CD4-positive, alpha-beta memory T cell (primary cell): ENCODE measurements at regions not wholly inside any gene's neighbourhood (a gene's known extent, or its start where the extent isn't known, plus 50 kb on each side); places are given as distances from the start of the nearest gene placed in this dataset.
"Not testable (repeated sequence)": the region's sequence is repeated elsewhere in the genome, so short reads cannot be mapped to it uniquely, and the experiment has no call there.

Experiments
- CTCF ChIA-PET: fragments of 350-600 bp; sonication (Branson Sonifier 250); formaldehyde crosslinking; loops from one replicate; lab custom pipeline; 2021; ENCODE audit warnings: inconsistent platforms; ENCODE audit not compliant: partially characterized antibody; lab: Charles Lee
- POLR2A ChIA-PET: fragments of 350-600 bp; sonication (Branson Sonifier 250); formaldehyde crosslinking; loops from one replicate; lab custom pipeline; 2021; ENCODE audit not compliant: partially characterized antibody; lab: Charles Lee
- DNase-seq, 5 donors: peaks; one replicate each; pipeline versions ENCODE4 v3.0.0 to v3.0.0-alpha.2; 2020 to 2022; ENCODE audit warnings: mixed read lengths in 1 of 5
- H3K27ac ChIP-seq: one replicate; pipeline ENCODE4 v1.7.0; 2013; ENCODE audit warnings: low read depth, low read length
- H3K27me3 ChIP-seq: 2 replicates; pipeline ENCODE4 v1.7.0; 2013; ENCODE audit warnings: mild to moderate bottlenecking, low read length, moderate library complexity; ENCODE audit not compliant: insufficient read depth
- H3K36me3 ChIP-seq: 2 replicates; pipeline ENCODE4 v1.7.0; 2013; ENCODE audit warnings: mild to moderate bottlenecking, low read length, moderate library complexity; ENCODE audit not compliant: insufficient read depth
- H3K4me1 ChIP-seq: 2 replicates; pipeline ENCODE4 v1.7.0; 2013; ENCODE audit warnings: mild to moderate bottlenecking, low read length, moderate library complexity; ENCODE audit not compliant: insufficient read depth
- H3K4me3 ChIP-seq, 2 donors: one replicate each; pipeline ENCODE4 v1.7.0; 2013; ENCODE audit warnings: low read length in 2 of 2, mild to moderate bottlenecking in 1 of 2
- H3K9me3 ChIP-seq, 2 donors: one replicate each; pipeline ENCODE4 v1.7.0; 2013; ENCODE audit warnings: low read length in 2 of 2, control low read depth in 1 of 2; ENCODE audit not compliant: control insufficient read depth in 1 of 2
- H3K27ac Mint-ChIP-seq, 7 donors: one replicate each; pipeline ENCODE4 v1.8.0; 2020 to 2021; ENCODE audit warnings: mixed read lengths in 7 of 7, mild to moderate bottlenecking in 6 of 7, inconsistent platforms in 3 of 7, moderate library complexity in 3 of 7
- H3K27me3 Mint-ChIP-seq, 2 donors: one replicate each; pipeline ENCODE4 v1.8.0; 2020 to 2021; ENCODE audit warnings: mixed read lengths in 2 of 2
- H3K36me3 Mint-ChIP-seq, 2 donors: one replicate each; pipeline ENCODE4 v1.8.0; 2020 to 2021; ENCODE audit warnings: mixed read lengths in 2 of 2, inconsistent platforms in 1 of 2, mild to moderate bottlenecking in 1 of 2
- H3K4me1 Mint-ChIP-seq, 4 donors: one replicate each; pipeline ENCODE4 v1.8.0; 2020 to 2021; ENCODE audit warnings: mixed read lengths in 4 of 4, mild to moderate bottlenecking in 1 of 4
- H3K4me3 Mint-ChIP-seq, 8 donors: one replicate each; pipeline ENCODE4 v1.8.0; 2020 to 2021; ENCODE audit warnings: mixed read lengths in 8 of 8, mild to moderate bottlenecking in 7 of 8, moderate library complexity in 6 of 8, inconsistent platforms in 3 of 8
- H3K9me3 Mint-ChIP-seq, 8 donors: one replicate each; pipeline ENCODE4 v1.8.0; 2020 to 2021; ENCODE audit warnings: mixed read lengths in 8 of 8, mild to moderate bottlenecking in 5 of 8, inconsistent platforms in 3 of 8, moderate library complexity in 1 of 8
- intact Hi-C: fragments of 100-400 bp; cut with micrococcal nuclease; formaldehyde crosslinking; loops from one replicate; pipeline ENCODE4 v1.15.1; 2023

DNA sequence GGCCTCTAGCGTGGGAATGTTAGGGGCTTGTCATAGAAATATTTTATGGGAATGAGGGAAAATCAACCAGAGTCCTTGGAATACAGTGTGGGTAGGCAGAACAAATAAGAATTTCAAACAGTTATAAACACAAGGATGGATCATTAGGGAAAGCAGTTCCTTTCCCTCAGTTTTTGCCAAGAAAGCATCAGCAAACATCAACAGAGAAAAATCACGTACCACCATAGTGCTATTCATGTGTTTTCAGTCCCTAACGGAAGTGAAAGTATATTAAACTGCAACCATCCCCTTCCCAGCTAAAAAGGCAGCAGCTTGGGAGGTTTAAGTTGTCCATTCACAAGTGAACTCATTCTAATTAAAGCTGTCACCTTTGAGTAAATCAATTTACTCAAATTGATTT lies 334.4 kb upstream of the PCDH18 start:
- H3K4me3 ChIP-seq = no peak overlapping the region
- POLR2A ChIA-PET = no interaction called here
- Mint-ChIP-seq H3K27ac (no peak overlapping the region), H3K27me3 (no peaks in the 10 kb centered on the region), H3K9me3 (peaks cover 0 to 10% (median 4%) of the 10 kb centered on the region in 8 donors), H3K4me1 (no peaks in the 10 kb centered on the region), H3K36me3 (no peaks in the 10 kb centered on the region), H3K4me3 (no peak overlapping the region)
- CTCF ChIA-PET = no interaction called here
- no peaks in the 10 kb centered on the region for H3K36me3 ChIP-seq
- no peak for DNase-seq
- no peaks in the 10 kb centered on the region for H3K27me3 ChIP-seq
- no peaks in the 10 kb centered on the region for H3K4me1 ChIP-seq
- H3K27ac ChIP-seq = no peak overlapping the region
- intact Hi-C loops = no loop called here
- H3K9me3 ChIP-seq = no peaks in the 10 kb centered on the region

DNA sequence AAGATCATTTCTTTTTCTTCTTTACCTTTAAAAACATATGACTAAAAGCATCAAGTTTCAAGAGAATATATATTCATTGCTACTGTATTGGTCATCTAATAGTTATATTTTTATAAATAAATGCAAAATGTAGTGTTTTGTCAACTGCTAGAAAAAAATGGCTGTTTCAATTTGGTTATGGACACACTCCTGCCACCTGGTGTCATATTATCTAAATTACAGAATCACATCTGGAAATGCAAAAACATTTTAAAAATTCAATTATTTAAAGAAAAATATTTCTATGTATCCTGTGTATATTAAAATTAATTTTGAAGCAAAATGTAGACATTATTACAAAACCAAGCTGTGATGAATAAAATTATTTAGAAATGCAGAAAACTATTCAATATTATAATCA lies 329.4 kb upstream of the PCDH18 start:
- intact Hi-C loops = no loop called here
- no peak for DNase-seq
- Histone ChIP-seq H3K27ac (no peak overlapping the region), H3K36me3 (no peaks in the 10 kb centered on the region), H3K4me1 (no peaks in the 10 kb centered on the region), H3K27me3 (no peaks in the 10 kb centered on the region), H3K4me3 (no peak overlapping the region), H3K9me3 (no peaks in the 10 kb centered on the region)
- POLR2A ChIA-PET = no interaction called here
- CTCF ChIA-PET = no interaction called here
- peaks cover 0 to 5% (median 2%) of the 10 kb centered on the region in 8 donors for H3K9me3 Mint-ChIP-seq
- no peak overlapping the region for H3K4me3 Mint-ChIP-seq
- no peaks in the 10 kb centered on the region for H3K36me3 Mint-ChIP-seq
- H3K27ac Mint-ChIP-seq = no peak overlapping the region
- H3K4me1 Mint-ChIP-seq = no peaks in the 10 kb centered on the region
- H3K27me3 Mint-ChIP-seq = no peaks in the 10 kb centered on the region

DNA sequence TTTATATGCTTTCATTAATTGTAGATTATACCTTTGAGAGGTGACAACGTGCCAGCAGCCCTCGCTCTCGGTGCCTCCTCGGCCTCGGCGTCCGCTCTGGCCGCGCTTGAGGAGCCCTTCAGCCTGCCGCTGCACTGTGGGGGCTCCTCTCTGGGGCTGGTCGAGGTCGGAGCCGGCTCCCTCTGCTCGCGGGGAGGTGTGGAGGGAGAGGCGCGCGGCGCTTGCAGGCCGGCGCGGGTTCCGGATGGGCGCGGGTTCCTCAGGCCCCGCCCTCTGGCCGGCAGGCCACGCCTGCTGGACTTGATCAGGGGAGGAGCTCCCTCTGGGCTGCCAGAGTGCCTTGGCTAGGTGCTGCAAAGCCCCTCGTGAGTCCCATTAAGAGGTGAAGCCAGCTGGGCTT lies 321.1 kb upstream of the PCDH18 start:
- H3K4me1 ChIP-seq = no peaks in the 10 kb centered on the region
- H3K27ac ChIP-seq = no peak overlapping the region
- peaks cover 0 to 21% (median 13%) of the 10 kb centered on the region in 8 donors for H3K9me3 Mint-ChIP-seq
- H3K9me3 ChIP-seq = peaks cover 0 to 4% of the 10 kb centered on the region in 2 donors
- peak in 1 of 5 donors; percentile 27 for DNase-seq
- intact Hi-C loops = no loop called here
- H3K4me3 ChIP-seq = no peak overlapping the region
- H3K4me1 Mint-ChIP-seq = no peaks in the 10 kb centered on the region
- H3K36me3 Mint-ChIP-seq = no peaks in the 10 kb centered on the region
- H3K27ac Mint-ChIP-seq = no peak overlapping the region
- POLR2A ChIA-PET = no interaction called here
- no peak overlapping the region for H3K4me3 Mint-ChIP-seq
- no peaks in the 10 kb centered on the region for H3K36me3 ChIP-seq
- H3K27me3 Mint-ChIP-seq = no peaks in the 10 kb centered on the region
- no peaks in the 10 kb centered on the region for H3K27me3 ChIP-seq
- CTCF ChIA-PET = no interaction called here

DNA sequence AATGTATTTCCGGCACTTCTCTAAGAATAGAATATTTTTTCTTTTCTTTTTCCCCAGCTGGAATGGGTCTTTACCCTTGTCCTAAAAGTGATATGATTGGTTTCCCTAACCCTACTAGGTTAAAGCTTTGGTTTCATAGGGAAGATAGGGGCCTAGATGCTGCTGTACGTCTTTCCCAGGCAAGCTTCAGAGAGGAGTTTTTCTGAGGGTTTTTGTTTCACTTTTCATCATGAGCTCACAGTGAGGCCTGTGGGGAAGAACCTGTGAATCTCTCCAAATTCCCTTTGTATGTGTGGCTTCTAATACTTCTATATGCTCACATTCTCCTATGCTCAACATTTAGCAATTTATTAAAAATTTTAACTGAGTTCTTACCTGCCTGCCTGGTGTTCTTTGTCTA lies 320.0 kb upstream of the PCDH18 start:
- H3K4me3 Mint-ChIP-seq = no peak overlapping the region
- intact Hi-C loops = no loop called here
- H3K27ac Mint-ChIP-seq = no peak overlapping the region
- no peak overlapping the region for H3K27ac ChIP-seq
- no peaks in the 10 kb centered on the region for H3K36me3 ChIP-seq
- peaks cover 1 to 21% (median 13%) of the 10 kb centered on the region in 8 donors for H3K9me3 Mint-ChIP-seq
- H3K9me3 ChIP-seq = peaks cover 0 to 4% of the 10 kb centered on the region in 2 donors
- H3K4me1 Mint-ChIP-seq = no peaks in the 10 kb centered on the region
- DNase-seq = no peak
- ChIA-PET CTCF (no interaction called here), POLR2A (no interaction called here)
- no peaks in the 10 kb centered on the region for H3K4me1 ChIP-seq
- H3K27me3 Mint-ChIP-seq = no peaks in the 10 kb centered on the region
- no peaks in the 10 kb centered on the region for H3K36me3 Mint-ChIP-seq
- no peak overlapping the region for H3K4me3 ChIP-seq
- no peaks in the 10 kb centered on the region for H3K27me3 ChIP-seq

DNA sequence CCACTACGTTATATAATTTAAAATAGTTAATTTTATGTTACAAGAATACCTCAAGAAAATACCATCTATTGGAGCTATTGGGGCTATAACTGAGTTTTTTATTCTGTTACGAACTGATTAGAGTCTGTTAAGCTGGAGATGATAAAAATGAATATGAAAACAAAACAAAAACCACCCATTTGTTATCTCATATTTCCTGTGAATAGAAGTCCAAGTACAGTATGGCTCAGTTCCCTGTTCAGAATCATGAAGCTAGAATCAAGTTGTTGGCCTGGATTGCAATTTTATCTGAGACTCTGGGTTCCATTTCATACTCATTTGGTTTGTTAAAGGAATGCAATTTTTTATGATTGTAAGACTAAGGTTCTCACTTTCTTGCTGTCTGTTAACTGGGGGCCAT lies 319.1 kb upstream of the PCDH18 start:
- Mint-ChIP-seq H3K27ac (no peak overlapping the region), H3K27me3 (no peaks in the 10 kb centered on the region), H3K36me3 (no peaks in the 10 kb centered on the region), H3K4me1 (no peaks in the 10 kb centered on the region), H3K4me3 (no peak overlapping the region), H3K9me3 (peaks cover 3 to 22% (median 16%) of the 10 kb centered on the region in 8 donors)
- Histone ChIP-seq H3K36me3 (no peaks in the 10 kb centered on the region), H3K4me3 (no peak overlapping the region), H3K27ac (no peak overlapping the region), H3K27me3 (no peaks in the 10 kb centered on the region), H3K9me3 (peaks cover 0 to 4% of the 10 kb centered on the region in 2 donors), H3K4me1 (no peaks in the 10 kb centered on the region)
- ChIA-PET CTCF (no interaction called here), POLR2A (no interaction called here)
- intact Hi-C loops = no loop called here
- DNase-seq = no peak

DNA sequence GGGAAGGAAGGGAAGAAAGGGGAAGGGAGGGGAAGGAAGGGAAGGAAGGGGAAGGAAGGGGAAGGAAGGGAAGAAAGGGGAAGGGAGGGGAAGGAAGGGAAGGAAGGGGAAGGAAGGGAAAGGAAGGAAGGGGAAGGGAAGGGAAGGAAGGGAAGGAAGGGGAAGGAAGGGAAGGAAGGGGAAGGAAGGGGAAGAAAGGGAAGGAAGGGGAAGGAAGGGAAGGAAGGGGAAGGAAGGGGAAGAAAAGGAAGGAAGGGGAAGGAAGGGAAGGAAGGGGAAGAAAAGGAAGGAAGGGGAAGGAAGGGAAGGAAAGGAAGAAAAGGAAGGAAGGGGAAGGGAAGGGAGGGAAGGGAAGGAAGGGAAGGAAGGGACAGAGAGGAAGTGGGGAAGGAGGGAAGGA lies 295.7 kb upstream of the PCDH18 start:
- H3K36me3 Mint-ChIP-seq, intact Hi-C loops, H3K36me3 ChIP-seq, H3K27me3 Mint-ChIP-seq, H3K4me1 Mint-ChIP-seq, H3K27ac Mint-ChIP-seq, H3K4me3 ChIP-seq, POLR2A ChIA-PET, H3K27me3 ChIP-seq, H3K4me1 ChIP-seq, H3K27ac ChIP-seq, DNase-seq, H3K4me3 Mint-ChIP-seq, H3K9me3 ChIP-seq, CTCF ChIA-PET: not testable (repeated sequence)
- peaks cover 0 to 35% (median 7%) of the 10 kb centered on the region in 8 donors for H3K9me3 Mint-ChIP-seq

DNA sequence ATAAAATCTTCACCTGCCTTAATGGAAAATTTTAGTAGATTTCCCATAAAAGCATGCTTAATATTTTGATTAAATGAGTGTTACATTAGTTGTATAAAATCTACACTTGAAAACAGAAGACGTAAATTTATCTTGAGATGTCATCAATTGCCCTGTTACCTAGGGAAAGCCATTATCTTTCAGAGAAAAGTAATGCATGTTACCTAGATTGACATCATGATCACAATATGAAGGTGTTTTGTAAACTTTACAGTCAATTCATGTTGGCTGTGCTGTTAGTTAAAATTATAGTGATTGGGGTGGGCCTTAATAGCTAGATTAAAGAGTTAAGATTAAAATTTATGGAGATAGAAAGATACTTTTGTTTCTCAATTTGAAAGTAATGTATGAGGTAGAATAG lies 293.2 kb upstream of the PCDH18 start:
- H3K27ac ChIP-seq = no peak overlapping the region
- Mint-ChIP-seq H3K27me3 (no peaks in the 10 kb centered on the region), H3K27ac (no peak overlapping the region), H3K36me3 (no peaks in the 10 kb centered on the region), H3K4me1 (no peaks in the 10 kb centered on the region), H3K4me3 (no peak overlapping the region), H3K9me3 (peaks cover 0 to 17% (median 7%) of the 10 kb centered on the region in 8 donors)
- DNase-seq = no peak
- H3K9me3 ChIP-seq = no peaks in the 10 kb centered on the region
- intact Hi-C loops = no loop called here
- ChIA-PET CTCF (no interaction called here), POLR2A (no interaction called here)
- no peaks in the 10 kb centered on the region for H3K36me3 ChIP-seq
- no peaks in the 10 kb centered on the region for H3K4me1 ChIP-seq
- H3K27me3 ChIP-seq = no peaks in the 10 kb centered on the region
- H3K4me3 ChIP-seq = no peak overlapping the region

DNA sequence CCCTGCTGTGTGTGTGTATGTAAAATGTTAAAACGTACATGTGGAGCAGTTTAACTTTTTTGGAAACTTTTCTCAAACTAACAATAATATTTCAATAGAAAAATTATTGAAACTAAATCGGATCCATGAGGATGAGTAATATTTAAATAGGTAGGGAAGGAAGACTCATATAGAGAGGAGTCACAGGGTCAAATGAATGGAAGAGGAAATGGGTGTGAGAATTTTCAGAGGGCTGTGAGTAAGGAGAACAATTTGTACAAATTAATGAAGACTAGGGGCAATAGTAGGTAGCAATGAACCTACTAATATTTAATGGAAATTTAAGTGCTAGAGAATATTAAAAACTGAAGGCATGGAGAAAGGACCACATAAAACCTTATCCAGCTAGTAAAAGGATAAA lies 290.7 kb upstream of the PCDH18 start:
- POLR2A ChIA-PET = no interaction called here
- no peak overlapping the region for H3K27ac Mint-ChIP-seq
- Histone ChIP-seq H3K9me3 (no peaks in the 10 kb centered on the region), H3K4me1 (no peaks in the 10 kb centered on the region), H3K27me3 (no peaks in the 10 kb centered on the region), H3K27ac (no peak overlapping the region), H3K36me3 (no peaks in the 10 kb centered on the region), H3K4me3 (no peak overlapping the region)
- H3K27me3 Mint-ChIP-seq = no peaks in the 10 kb centered on the region
- no peaks in the 10 kb centered on the region for H3K4me1 Mint-ChIP-seq
- DNase-seq = no peak
- no peak overlapping the region for H3K4me3 Mint-ChIP-seq
- CTCF ChIA-PET = no interaction called here
- no peaks in the 10 kb centered on the region for H3K36me3 Mint-ChIP-seq
- intact Hi-C loops = no loop called here
- peaks cover 0 to 11% (median 6%) of the 10 kb centered on the region in 8 donors for H3K9me3 Mint-ChIP-seq
